Lower leg skin (tissue), 3 donors: ENCODE measurements at regions not wholly inside any gene's neighbourhood (a gene's known extent, or its start where the extent isn't known, plus 50 kb on each side); places are given as distances from the start of the nearest gene placed in this dataset.

Experiments
- CTCF ChIP-seq, 3 donors: fragments of 450-650 bp; IDR thresholded peaks; one replicate each; pipeline ENCODE4 v1.5.1; 2016; ENCODE audit warnings: antibody characterized with exemption in 3 of 3, mild to moderate bottlenecking in 3 of 3, moderate library complexity in 2 of 3
- POLR2A ChIP-seq, 2 donors: fragments of 450-650 bp; IDR thresholded peaks; one replicate each; pipeline ENCODE4 v1.6.1; 2016 to 2017; ENCODE audit warnings: antibody characterized with exemption in 2 of 2, mild to moderate bottlenecking in 1 of 2, moderate library complexity in 1 of 2

GRCh38 chr1:38197312-38198061 is 150.9 kb upstream of the POU3F1 start:
- TF ChIP-seq POLR2A (IDR thresholded peaks at IDR 0.05): no peak
- TF ChIP-seq CTCF (IDR thresholded peaks at IDR 0.05): no peak
